AG04450 (cell line): ENCODE measurements at regions not wholly inside any gene's neighbourhood (a gene's known extent, or its start where the extent isn't known, plus 50 kb on each side); places are given as distances from the start of the nearest gene placed in this dataset.

Experiments
- CTCF ChIA-PET: fragments of 300-600, 350-600 bp; formaldehyde crosslinking; extraction: SDS; loops from one replicate; lab custom pipeline; 2022; ENCODE audit warnings: antibody characterized with exemption, inconsistent platforms; lab: Charles Lee
- POLR2A ChIA-PET: fragments of 350-600 bp; formaldehyde crosslinking; extraction: SDS; loops from one replicate; lab custom pipeline; 2021; ENCODE audit warnings: antibody characterized with exemption, inconsistent platforms; lab: Yijun Ruan, JAX
- DNase-seq: peaks from one replicate; pipeline ENCODE4 v3.0.0-alpha.2; 2011; ENCODE audit warnings: low read depth, low spot score
- H3K27ac ChIP-seq: one replicate; pipeline ENCODE4 v1.5.1; 2012; ENCODE audit warnings: low read depth, low read length, control low read depth
- H3K27me3 ChIP-seq: one replicate; pipeline ENCODE4 v1.6.0; 2012; ENCODE audit warnings: low read length; ENCODE audit not compliant: control insufficient read depth, insufficient read depth
- H3K4me3 ChIP-seq: 2 replicates; pipeline ENCODE4 v1.5.1; 2011; ENCODE audit warnings: mild to moderate bottlenecking, low read depth, low read length, control low read depth
- H3K9me3 ChIP-seq: 2 replicates; pipeline ENCODE4 v1.5.1; 2012; ENCODE audit warnings: low read length; ENCODE audit not compliant: control insufficient read depth, insufficient read depth
- TF ChIP-seq, protein P1 (sequence below): IDR thresholded peaks from 2 replicates; pipeline ENCODE4 v1.5.1; 2011; ENCODE audit warnings: low read depth, low read length, control low read depth, inconsistent platforms

DNA sequence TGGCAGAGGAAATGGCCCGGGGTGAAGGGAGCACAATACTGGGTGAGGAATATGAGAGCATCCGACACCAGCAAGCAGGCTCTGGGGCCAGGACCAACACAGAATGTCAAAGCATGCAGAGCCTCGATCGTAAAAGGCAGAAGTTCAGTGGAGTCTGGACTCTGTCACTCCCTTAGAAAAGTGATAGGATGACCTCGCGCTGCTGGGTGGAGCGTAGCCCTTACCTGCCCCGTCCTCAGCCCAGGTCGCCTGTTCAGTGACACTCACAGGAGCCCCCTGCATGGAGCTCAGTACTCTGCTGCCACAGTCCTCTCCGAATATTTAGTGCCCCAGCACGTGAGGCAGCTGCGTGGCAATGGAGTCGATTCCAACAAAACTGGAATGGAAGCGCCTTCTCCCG lies 236.7 kb upstream of the MYT1L start:
- DNase-seq, result no peak
- CTCF ChIA-PET, result no interaction called here
- Histone ChIP-seq H3K27me3 (no peaks in the 10 kb centered on the region), H3K27ac (no peak overlapping the region), H3K9me3 (peaks cover 94% of the 10 kb centered on the region), H3K4me3 (no peak overlapping the region)
- TF ChIP-seq, protein P1, sequence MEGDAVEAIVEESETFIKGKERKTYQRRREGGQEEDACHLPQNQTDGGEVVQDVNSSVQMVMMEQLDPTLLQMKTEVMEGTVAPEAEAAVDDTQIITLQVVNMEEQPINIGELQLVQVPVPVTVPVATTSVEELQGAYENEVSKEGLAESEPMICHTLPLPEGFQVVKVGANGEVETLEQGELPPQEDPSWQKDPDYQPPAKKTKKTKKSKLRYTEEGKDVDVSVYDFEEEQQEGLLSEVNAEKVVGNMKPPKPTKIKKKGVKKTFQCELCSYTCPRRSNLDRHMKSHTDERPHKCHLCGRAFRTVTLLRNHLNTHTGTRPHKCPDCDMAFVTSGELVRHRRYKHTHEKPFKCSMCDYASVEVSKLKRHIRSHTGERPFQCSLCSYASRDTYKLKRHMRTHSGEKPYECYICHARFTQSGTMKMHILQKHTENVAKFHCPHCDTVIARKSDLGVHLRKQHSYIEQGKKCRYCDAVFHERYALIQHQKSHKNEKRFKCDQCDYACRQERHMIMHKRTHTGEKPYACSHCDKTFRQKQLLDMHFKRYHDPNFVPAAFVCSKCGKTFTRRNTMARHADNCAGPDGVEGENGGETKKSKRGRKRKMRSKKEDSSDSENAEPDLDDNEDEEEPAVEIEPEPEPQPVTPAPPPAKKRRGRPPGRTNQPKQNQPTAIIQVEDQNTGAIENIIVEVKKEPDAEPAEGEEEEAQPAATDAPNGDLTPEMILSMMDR, result no peak
- POLR2A ChIA-PET, result no interaction called here

DNA sequence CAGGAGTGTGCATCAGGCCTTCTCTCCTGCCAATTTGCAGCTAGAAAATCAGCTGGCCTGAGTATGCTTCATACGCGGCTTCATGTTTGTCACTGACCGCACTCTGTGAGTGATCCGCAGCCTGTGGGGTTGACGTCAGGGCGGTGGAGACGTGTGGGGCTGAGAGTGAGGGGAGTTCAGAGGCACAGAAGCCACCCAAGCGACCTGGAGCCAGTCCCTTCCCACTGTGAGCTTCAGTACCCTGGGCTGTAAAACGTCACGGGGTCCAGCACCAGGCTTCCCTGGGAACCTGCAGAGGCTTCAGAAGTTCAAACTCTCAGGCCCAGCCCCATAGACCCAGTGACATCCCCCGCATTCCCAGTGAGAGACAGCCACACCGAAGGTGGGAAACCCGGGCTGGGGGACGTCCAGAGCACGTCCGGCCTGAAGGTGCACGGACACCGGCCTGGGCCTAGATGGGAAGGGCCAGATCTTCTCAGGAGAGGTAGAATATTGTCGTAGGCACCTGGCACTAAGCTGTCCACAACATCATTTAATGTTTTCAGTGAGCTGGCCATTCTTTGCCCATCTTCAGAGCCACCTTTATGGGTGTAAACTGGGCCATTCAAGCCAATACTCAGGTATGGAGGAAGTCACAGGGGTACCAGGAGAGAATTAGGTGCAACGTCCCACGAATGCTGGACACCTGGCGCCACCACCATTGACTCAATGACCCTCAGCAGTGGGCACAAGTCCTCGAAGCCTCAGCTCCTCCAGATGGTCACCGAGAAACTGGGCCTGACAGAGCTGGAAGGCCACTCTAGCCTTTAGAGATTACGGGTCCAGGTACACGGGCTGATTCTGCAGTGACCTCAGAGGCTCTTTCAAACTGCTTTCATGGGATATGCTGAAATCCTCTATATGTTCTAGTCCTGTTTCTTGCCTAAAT lies 235.6 kb upstream of the MYT1L start:
- ChIA-PET POLR2A (no interaction called here), CTCF (no interaction called here)
- H3K9me3 ChIP-seq, result peaks cover 89% of the 10 kb centered on the region
- no peak overlapping the region for H3K4me3 ChIP-seq
- no peaks in the 10 kb centered on the region for H3K27me3 ChIP-seq
- TF ChIP-seq, protein P1, result no peak
- no peak overlapping the region for H3K27ac ChIP-seq
- DNase-seq, result no peak

DNA sequence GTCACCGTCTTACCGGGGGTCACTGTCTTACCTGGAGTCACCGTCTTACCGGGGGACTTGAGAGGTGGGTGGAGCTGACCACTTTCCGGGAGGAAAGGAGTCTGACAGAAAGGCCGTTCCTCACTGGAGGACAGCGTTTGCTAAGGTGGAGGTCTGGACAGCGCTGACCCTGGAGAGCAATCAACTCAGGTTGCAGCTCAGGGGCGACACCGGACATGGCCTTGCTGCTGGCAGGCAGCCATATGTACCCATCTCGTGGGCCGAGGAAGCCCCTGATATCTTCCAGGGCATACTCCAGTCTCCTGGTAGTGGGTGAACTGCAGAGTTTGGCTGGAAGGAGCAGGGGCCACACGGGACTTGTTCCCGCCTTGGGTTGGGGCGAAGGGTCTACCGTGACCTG lies 234.6 kb upstream of the MYT1L start:
- no peak overlapping the region for H3K27ac ChIP-seq
- TF ChIP-seq, protein P1, result no peak
- POLR2A ChIA-PET, result no interaction called here
- H3K4me3 ChIP-seq, result no peak overlapping the region
- no peak for DNase-seq
- CTCF ChIA-PET, result no interaction called here
- H3K9me3 ChIP-seq, result peaks cover 89% of the 10 kb centered on the region
- no peaks in the 10 kb centered on the region for H3K27me3 ChIP-seq

DNA sequence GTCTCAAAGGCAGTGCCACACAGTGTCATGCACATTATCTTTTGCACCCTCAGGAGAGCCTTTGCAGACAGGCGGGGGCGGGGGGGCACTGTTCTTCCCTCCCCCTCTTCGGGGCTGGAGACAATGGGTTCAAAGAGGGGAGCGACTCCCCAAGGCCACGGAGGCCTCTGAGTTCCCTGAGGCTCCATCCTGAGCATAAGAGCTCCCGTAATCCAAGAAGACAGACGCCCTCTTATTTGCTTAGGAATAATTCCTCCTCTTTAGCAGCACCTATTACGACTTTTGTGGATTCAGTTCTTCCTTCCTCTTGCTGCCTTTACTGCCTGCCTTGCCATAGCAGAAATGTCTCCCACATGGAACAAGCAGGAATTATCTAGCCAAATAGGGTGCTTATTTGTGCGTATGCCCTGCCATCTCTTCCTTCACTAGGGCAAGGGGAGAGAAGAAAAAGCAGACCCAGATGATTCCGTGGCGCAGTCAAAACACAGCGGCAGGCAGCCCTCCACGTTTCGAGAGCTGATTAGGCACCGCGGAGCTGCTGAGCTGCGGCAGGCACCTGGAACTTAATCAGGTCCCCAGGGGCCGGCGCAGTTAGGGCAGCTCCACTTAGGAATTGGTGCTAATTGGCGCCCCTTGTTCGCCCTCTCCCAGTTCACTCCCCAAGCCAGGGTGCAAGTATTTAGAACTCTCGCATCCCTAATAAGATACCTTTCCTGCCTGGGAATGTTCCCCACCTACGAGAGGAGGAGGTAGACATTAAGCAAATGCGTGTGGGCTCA lies 233.4 kb upstream of the MYT1L start:
- TF ChIP-seq, protein P1, result no peak
- no peak overlapping the region for H3K4me3 ChIP-seq
- H3K9me3 ChIP-seq, result peaks cover 89% of the 10 kb centered on the region
- no peak for DNase-seq
- ChIA-PET POLR2A (no interaction called here), CTCF (no interaction called here)
- H3K27me3 ChIP-seq, result no peaks in the 10 kb centered on the region
- H3K27ac ChIP-seq, result no peak overlapping the region
